GM18507 (cell line): ENCODE measurements at regions not wholly inside any gene's neighbourhood (a gene's known extent, or its start where the extent isn't known, plus 50 kb on each side); places are given as distances from the start of the nearest gene placed in this dataset.
"Not testable (repeated sequence)": the region's sequence is repeated elsewhere in the genome, so short reads cannot be mapped to it uniquely, and the experiment has no call there.

Experiments used
- DNase-seq: peaks from one replicate; pipeline ENCODE4 v3.0.0; 2011; ENCODE audit warnings: low read depth; ENCODE audit not compliant: insufficient read length; ENCODE audit errors: extremely low spot score
- FAIRE-seq: peaks from 2 replicates; lab custom pipeline; 2011; peaks lifted over from hg19 to GRCh38; lab: Jason Lieb, UNC

DNA sequence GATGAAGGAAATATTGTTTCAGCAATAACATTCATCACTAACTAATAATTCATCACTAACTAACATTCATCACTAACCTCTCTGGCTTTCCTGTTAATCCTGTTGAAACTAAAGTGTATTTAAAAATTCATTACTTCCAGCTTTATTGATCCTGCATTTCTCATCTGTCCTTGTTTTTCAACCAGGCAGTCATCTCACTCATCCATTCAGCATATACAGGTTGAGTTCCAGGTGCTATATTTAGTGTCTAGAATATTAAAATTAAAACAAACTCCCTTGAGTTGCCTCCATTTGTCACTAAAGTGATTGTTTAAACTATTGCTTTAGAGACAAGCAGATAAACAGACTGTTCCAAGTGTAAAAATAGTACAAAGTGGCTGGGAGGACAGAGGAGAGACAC, 58.1 kb downstream of the ATXN7L3B start:
- DNase-seq (no peak), FAIRE-seq (no peak)

DNA sequence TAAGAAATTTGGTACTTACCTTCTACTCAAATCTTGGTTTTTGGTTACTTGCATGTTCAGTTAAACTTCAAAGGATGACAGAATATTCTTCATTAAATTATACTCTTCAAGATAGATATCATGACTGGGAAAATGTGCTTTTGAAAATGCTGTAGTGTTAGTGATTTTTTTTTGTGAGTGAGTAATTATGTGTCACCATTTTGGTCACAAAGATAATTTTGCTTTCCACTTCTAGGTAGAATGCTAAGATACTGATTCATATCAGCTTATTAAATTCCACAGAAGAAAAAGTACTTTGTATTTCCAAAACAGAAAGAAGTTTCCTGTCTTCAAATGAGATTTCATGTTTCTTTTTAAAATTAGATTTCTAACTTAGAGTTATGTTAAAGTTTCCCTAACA, 61.2 kb downstream of the ATXN7L3B start:
- no peak for FAIRE-seq

DNA sequence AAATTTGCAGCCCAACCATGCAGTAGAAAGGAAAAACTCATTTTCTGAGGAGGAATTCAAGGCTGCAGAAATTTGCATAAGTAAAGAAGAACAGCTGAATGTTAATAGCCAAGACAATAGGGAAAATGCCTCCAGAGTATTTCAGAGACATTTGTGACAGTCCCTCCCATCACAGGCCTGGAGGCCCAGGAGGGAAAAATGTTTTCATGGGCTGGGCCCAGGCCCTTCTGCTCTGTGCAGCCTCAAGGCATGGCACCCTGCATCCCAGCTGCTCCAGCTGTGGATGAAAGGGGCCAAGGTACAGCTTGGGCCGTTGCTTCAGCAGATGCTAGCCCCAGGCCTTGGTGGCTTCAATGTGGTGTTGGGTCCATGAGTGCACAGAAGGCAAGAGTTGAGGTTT, 62.3 kb downstream of the ATXN7L3B start:
- FAIRE-seq = no peak
- no peak for DNase-seq

More for the DNA sequence above, 61.2 kb downstream of the ATXN7L3B start:
- no peak for DNase-seq

DNA sequence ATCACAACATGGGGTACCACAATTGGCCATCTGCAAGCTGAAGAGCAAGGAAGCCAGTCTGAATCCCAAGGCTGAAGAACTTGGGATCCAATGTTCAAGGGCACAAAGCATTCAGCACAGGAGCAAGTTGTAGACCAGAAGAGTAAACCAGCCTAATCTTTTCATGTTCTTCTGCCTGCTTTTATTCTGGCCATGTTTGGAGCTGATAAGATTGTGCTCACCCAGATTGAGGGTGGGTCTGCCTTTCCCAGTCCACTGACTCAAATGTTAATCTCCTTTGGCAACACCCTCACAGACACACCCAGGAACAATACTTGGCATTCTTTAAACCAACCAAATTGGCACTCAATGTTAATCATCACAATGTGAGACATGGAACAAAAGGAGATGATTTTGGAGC, 63.2 kb downstream of the ATXN7L3B start:
- not testable (repeated sequence) for FAIRE-seq, DNase-seq

DNA sequence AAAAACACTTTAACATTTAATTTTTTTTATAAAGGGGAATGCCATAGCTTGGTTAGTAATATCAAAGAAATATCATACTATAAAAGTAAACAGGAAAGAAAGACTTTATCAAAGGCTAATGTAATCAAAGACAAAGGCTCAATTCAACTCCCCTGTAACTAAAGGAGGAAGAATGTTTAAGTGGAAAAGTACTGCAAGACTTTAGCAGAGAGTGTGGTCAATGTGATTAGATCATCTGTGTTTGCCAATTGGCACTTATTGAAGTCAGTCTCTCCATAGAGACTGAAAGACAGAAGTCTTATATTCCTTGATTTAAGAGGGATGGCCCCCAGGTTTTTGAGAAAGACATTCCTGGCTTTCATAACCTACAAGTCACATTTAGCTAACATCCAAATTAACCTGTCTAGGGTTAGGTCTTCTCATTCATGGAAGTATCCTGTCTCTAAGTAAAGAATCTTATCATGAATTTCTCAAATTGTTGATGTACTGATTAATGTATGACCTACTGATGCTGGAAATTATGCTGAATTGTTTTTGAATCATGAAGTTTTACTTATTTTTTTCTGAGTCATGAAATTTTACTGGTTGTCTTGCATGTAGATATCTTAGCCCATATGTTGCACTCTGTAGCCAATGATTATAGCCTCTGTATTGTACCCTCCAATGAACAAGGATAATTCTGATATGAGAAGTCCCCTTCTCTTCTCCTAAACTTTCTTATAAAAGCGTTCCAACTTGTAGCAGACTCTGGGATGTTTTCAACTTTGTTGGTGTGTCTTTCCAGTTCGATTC, 65.4 kb downstream of the ATXN7L3B start:
- FAIRE-seq = no peak
- DNase-seq = no peak

DNA sequence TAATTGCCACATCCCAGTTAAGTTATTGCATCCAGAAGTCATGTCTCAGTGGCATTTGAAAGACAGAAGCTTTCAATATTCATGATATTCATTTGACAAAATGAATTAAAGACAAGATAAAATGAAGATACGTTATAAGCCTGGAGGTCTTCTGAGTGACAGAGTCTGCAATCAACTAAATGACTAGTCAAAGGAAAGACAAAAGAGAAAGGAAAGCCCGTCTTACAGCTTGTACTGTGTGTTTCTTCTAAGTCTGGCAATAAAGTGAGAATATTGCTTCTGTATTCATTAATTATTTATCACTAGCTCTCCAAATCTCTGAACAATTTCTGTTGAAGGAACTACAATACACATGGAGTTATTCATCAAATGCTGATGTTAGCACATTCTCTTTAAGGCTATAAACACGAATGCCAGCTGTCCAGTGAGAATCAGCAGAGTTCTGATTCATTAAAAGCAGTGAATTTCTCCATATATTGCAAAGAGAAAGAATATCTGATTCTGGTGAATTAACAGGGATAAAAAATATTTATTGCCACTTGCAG, 70.7 kb downstream of the ATXN7L3B start:
- no peak for DNase-seq
- FAIRE-seq = no peak

DNA sequence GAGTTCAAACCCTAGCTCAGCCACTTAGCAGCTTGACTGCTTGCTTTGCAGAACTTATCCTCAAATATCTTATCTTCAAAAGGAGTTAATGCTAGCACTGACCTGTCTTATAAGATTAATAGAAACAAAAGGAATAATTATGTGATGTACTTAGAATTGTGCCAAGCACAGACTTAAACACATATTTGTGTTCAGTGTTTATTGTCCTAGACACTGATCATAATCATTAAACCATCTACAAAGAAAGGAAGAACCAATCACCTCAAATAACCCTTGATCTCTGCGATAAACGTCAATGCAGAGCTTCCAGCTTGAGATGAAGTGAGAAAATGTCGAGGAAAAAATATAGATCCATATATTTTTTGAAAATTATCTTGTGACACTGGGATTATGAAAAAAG, 73.1 kb downstream of the ATXN7L3B start:
- FAIRE-seq = no peak
- no peak for DNase-seq

DNA sequence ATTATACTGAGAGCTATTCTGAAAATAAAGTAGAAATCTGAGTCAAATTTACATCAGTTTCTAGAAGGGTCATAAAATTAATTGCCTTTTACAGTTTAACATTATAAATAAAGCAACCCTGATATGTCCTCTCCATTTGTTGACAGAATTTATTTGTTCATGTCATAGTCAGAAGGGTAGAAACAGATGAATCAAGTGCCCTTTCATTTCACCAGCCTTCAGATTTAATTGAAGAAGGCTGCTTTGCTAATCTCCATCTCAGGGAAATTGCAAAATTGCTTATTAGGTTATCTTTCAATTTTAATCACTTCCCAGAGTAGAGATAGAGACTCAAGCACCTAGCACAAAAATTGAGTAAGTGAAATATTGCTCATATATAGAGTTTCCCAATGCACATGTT, 76.8 kb downstream of the ATXN7L3B start:
- DNase-seq = no peak
- no peak for FAIRE-seq

DNA sequence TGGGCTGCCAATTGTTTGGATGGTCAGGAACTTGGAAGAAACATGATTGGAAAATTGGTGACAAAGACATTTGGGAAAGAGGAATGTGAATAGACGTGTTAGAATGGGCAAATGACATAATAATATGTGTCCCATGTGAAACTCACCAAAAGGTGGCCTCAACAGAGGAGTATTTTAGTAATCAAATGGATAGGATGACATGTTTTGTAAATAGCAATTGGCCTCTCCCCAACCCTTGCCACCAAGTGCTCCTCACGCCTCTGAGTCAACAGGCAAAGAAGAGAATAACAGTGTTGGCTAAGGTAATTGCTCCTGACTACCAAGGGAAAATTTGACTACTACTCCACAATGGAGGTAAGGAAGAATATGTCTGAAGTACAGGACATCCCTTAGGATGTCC, 81.4 kb downstream of the ATXN7L3B start:
- no peak for FAIRE-seq
- DNase-seq = no peak

DNA sequence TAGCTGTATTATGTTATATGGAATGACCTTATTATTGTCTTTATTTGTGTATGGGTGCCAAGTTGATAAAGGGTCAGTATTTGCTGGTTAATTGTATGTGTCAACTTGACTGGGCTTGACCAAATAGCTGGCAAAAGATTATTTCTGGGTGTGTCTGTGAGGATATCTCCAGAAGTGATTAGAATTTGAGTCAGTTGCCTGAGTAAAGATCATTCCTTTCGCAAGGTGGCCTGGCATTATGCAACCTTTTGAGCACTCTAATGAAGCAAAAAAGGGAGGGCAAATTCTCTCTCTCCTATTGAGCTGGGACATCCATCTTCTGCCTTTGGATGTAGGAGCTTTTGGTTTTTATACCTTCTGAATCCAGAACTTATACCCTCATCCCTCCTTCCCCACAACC, 82.2 kb downstream of the ATXN7L3B start:
- DNase-seq (no peak), FAIRE-seq (no peak)

DNA sequence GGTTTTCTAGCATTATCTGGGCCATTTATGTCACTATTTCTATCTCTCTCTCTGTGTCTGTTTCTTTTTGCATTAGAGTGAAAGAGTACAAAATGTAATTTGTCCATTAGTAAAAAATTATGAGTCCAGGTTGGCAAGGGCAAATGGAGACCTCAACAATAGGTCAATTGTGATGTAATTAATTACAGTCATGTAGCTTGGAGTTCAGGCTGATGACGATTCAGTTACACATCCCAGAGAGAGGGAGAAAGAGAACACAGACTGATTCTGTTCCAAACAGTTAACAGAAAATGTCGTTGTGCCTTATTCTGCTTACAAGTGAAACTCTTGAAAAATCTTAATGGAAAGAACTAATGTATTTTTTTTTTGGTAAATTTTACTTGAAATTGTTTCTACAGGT, 83.3 kb downstream of the ATXN7L3B start:
- FAIRE-seq (no peak), DNase-seq (no peak)

DNA sequence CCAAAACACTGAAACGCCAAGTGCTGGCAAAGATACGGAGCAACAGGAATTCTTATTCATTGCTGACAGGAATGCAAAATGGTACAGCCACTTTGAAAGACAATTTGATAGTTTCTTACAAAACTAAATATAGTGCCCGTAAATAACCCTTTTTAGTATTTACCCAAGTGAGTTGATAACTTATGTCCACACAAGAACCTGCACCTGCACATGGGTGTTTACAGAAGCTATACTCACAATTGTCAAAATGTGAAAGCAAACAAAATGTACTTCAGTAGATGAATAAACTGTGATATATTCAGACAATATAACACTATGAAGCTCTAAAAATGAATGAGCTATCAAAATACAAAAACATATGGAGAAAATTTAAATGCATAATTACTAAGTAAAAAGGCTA, 86.6 kb downstream of the ATXN7L3B start:
- DNase-seq = no peak
- FAIRE-seq = no peak

DNA sequence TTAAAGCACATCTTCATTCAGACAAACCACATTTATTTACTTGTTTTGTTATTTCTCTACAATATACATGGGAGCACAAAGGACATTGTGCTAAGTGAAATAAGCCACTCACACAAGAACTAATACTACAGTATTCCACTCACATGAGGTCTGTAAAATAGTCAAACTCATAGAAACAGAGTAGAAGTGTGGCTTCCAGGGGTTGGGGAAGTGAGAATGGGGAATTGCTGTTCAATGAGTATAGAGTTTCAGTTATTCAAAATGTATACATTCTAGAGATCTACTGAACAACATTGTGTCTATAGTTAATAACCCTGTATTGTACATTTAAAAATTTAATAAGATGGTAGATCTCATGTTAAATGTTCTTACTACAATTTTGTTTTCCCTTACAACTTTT, 88.8 kb downstream of the ATXN7L3B start:
- no peak for DNase-seq
- FAIRE-seq = no peak

GRCh38 chr12:74641262-74641661, 103.6 kb downstream of the ATXN7L3B start:
- DNase-seq (no peak), FAIRE-seq (no peak)

GRCh38 chr12:74641694-74642093, 104.1 kb downstream of the ATXN7L3B start:
- FAIRE-seq (no peak), DNase-seq (no peak)

GRCh38 chr12:74644681-74645080, 107.0 kb downstream of the ATXN7L3B start:
- no peak for DNase-seq
- no peak for FAIRE-seq

DNA sequence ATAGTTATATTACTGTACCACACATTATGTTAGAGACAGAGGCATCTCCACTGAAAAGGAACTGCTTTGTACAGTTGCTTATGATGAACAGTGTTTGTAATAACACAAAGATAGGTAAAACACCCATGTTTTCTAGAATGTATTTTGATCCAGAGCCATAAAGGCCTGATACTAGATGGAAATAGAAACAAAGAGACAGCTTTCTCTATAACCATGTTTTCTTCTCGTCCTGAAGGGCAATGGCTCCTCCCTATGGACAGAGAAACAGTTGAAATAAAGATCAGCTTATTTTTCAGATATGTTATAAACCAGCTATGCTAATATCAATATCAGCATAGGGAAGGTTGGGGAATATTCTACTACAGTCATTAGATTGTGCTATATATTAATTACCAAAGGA, 109.2 kb downstream of the ATXN7L3B start:
- FAIRE-seq (no peak), DNase-seq (no peak)

DNA sequence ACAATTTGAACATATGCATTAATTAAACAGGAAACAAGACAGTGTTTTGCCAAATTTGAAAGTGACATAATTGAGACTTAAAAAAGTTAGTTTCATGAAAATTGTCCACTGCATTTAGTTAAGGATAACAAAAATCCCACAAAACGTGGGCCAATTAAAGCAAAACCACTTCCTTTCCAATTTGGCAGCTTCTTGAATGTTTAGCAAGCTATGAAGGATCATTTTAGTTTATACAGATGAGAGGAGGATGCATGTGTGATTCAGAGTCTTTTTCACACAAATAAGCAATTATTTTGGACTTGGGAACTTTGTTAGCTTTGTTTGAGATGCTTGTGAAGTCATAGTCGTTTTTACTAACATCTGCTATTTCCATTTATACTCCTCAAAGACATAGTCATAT, 109.6 kb downstream of the ATXN7L3B start:
- DNase-seq (no peak), FAIRE-seq (no peak)

DNA sequence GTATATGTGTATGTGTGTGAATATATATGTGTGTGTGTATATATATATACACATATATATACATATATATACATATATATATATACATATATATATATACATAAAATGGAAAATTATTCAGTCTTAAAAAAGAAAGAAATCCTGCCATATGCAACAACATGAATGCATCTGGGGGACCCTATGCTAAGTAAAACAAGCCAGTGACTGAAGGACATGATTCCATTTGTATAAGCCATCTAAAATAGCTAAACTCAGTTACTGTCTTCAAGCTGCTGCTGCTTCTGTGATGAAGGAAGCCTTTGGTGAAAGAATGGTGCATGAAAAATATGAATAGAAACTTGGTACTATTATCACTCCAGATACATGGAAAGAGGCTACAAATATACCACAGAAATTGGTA, 118.6 kb downstream of the ATXN7L3B start:
- FAIRE-seq = no peak

DNA sequence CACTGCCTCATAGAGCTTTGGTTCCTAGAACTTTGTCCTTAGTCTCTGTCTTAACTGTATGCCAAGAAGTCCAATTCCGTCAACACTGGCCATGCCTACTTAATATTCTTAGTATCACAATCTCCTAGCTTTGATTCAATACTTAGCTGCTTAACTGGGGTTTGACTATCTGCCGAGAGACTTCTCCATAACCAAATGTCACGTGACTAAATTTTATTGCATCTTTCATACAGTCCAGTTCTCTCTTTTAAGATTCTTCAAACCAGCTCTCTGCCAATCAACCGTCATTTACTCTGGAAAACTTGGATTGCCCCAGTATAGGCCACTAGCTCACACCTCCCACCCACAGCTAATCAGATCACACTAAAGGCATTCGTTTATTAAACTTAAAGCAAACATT, 122.8 kb downstream of the ATXN7L3B start:
- no peak for DNase-seq
- no peak for FAIRE-seq

More for the DNA sequence above, 118.6 kb downstream of the ATXN7L3B start:
- no peak for DNase-seq

DNA sequence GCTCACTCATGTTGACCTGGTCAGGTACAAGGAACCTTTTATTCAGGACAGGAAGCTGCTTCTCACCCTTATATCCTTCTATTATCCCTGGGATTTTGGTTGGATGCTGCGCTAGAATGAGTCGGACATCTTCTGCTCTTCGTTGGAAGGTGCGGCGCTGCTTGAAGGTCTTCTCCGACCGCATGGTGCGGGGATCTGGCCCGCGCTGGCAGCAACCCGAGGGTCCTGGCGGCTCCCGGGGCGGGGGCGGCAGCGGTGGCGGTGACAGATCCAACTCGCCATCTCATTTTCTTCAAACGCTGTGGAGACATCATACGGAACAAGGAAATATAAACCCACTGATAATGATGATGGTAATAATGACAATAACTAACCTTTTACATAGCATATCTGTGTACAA, 126.3 kb downstream of the ATXN7L3B start:
- FAIRE-seq = no peak
- no peak for DNase-seq
